Fibroblast of gingiva (primary cell): ENCODE measurements at regions not wholly inside any gene's neighbourhood (a gene's known extent, or its start where the extent isn't known, plus 50 kb on each side); places are given as distances from the start of the nearest gene placed in this dataset.

Experiments used
- DNase-seq: peaks from one replicate; pipeline ENCODE4 v3.0.0-alpha.2; 2011; ENCODE audit warnings: low read depth

DNA sequence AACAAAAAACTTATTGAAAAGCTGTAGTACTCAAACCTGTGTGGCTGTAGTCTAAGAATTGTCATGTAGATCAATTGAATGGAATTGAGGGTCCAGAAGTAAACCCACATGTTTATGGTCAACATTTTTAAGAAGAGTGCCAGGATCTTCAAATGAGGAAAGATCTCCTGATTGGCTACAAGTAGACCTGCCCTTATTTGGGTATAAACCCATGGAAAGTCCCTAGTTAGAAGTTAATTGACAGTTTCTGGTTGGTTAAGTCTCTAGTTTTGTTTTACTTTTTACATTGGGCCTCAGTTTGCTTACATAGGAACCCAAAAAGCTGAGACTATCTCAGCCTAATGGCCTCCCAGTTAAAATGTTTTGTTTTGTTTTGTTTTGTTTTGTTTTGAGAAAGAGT is 91.9 kb upstream of the RESF1 start:
- no peak for DNase-seq

DNA sequence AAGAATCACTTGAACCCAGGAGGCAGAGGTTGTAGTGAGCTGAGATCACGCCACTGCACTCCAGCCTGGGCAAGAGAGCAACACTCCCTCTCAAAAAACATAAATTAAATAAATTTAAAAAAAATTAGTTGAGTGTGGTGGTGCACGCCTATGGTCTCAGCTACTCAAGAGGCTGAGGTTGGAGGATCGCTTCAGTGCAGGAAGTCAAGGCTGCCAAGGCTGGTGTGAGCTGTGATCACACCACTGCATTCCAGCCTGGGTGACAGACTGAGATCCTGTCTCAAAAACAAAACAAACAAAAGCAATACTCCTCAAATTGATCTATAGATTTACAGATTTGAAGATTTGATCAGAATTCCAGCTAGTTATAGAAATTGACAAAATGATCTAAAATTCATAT is 92.7 kb upstream of the RESF1 start:
- DNase-seq: no peak

DNA sequence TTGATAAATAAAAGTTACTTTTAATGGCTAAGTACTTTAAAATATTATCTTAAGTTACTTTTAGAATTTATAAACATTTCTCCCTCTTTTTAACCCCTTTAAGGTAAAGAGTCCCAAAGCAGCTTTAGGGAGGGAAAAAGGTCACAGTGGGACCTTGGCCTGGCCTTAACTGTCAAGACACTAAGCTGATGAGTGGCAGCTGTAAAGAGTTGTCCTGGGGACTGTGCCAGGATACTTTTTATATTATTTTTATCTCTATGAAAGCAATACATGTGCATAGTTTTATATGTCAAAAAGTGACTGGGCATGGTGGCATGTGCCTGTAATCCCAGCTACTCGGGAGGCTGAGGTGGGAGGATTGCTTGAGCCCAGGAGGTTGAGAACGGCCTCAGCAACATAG is 94.2 kb upstream of the RESF1 start:
- DNase-seq: no peak

DNA sequence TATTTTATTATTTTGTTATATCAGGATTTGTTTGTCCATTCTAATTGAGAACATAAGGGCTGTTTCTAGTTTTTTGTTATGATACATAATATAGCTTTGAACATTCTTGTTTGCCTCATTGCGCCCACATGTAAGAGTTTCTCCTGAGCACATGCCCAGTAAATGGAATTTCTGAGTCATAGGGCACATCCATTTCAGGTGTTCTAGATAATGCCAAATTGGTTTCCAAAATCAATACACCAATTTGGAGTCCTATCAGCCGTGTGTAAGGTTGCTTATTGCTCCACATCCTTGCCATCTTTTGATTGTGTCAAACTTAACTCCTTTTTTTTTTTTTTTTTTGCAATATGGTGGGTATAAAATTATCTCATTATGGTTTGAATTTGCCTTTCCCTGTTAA is 97.9 kb upstream of the RESF1 start:
- peak; percentile 68 for DNase-seq

DNA sequence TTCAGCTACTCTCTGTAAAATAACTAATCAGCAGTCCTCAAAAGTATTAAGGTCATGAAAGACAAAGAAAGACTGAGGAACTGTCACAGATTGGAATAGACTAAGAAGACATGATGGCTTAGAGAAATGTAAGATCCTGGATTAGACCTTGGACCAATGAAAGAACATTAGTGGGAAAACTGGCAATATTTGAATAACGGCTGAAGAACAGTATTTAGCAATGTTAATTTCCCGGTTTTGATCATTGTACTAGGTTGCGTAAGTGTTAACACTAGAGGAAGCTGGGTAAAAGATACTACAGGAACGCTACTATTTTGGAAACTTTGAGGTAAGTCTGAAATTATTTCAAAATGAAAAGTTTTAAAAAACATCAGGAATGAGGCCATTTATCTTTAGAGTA is 98.8 kb upstream of the RESF1 start:
- DNase-seq: peak; percentile 10

DNA sequence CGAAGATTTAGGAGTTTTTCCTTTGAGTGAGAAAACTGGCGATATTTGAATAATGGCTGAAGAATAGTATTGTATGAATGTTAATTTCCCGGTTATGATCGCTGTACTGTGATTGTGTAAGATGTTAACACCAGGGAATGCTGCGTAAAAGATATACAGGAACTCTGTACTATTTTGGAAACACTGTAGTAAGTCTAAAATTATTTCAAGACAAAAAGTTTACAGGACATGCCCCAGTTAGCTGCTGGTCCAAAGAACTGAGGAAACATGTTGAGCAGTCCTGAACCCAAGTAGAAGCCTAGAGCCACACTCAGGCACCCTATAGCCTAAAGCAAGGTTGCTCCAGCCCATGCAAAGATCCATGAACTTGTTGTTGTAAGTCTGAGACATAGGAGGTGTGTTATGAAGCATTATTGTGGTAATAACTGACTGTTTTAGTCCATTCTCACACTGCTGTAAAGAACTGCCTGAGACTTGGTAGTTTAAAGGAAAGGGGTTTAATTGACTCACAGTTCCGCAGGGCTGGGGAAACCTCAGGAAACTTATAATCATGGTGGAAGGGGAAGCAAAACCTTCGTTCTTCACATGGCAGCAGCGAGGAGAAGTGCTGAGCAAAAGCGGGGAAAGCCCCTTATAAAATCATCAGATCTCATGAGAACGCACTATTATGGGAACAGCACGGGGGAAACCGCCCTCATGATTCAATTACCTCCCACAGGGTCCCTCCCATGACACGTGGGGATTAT is 99.8 kb upstream of the RESF1 start:
- DNase-seq: no peak

DNA sequence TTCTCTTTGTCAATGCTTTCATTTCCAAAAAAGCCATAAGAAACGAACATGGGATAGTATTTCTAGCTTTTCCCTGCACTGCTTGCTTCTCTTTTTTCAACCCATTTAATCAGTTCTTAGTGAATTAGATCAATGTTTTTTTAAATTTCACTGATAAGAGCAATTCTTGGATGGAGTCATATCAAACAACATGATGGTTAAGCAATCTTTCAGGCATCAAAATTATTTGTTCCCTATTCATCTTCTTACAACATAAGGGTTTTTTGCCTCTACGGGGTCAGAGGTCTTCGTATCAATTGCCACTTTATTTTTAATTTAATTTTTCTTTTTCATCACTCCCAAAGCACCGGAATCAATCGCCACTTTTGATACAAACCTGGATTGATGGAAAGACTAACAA is 103.8 kb upstream of the RESF1 start:
- no peak for DNase-seq

DNA sequence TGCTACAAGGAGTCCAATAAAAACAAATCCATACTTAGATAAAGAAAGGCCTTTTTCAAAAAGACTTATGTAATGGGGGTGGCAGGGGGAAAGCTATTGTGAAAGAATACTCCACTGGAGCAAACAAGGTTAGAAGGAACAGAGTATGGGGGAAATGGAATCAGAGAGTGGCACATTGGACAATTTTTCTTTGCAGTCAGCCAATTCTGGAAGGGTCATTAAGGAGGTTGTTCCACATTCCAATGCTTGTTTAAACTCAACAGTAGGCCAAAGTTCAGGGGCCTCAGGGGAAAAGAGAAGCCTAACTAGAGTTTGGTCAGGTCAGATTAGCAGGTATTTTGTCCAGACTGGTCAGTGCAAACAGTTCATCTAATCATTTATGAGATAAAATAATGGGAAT is 105.2 kb upstream of the RESF1 start:
- DNase-seq: no peak

DNA sequence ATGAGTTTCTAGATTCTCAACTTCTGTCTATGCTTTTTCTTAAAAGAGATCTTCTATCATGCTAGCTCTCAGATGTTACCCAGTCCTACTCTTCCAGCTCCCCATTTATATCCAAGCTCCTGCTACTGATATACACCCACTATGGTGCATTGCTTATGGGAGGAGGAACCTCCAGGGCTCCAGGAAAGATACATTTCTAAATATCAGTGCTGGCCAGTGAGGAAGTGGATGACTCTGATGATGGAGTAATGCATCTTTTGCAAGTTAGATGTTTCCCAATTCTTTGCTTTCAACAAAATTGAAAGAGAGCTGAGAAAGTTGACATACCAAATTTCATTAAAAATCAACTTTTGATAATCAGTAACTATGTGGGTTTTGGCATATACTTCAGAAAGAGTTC is 105.7 kb upstream of the RESF1 start:
- no peak for DNase-seq

DNA sequence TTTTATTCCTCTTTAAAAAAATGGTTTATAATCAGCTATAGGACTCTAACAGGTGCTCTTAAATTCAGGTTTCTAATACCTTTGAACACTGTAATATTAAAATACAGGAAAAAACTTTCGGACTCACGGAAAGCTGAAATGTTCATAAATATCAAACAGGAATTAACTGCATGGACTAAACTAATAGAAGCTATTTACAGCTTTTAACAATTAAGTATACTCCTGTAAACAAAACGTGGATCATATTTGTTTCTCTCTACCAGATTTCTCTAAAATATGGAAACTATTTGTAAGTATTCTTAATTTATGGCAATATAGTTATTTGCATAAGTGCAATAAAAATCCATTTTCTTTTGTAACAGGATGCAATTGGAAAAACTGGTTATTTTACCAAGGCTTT is 108.9 kb upstream of the RESF1 start:
- no peak for DNase-seq

DNA sequence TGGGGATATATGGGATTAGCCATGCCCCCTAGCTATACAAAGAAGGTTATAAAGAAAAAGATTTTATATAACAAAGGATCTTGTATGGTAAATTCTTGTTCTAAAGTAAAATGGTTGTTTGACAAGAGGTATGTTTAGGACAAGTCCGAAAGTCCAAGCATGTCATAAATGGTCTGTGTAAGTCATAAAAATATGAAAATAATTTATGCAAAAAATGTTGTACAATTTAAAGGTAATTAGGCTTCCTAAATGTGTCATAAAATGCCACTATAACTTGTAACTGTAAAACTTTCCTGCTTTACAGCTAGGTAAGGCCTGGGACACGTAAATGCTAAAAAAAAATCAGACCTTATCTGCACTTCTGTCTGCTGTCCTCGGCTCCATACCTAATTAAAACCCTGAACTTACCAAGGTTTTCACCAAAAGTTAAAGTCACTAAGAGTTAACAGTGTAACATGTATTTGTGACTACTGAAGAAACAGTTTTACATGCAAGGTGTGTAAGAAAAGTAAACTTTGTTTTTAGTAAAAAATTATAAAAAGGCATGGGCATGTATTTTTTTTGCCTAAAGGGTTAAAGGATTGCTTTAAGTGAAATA is 110.0 kb upstream of the RESF1 start:
- DNase-seq: no peak

DNA sequence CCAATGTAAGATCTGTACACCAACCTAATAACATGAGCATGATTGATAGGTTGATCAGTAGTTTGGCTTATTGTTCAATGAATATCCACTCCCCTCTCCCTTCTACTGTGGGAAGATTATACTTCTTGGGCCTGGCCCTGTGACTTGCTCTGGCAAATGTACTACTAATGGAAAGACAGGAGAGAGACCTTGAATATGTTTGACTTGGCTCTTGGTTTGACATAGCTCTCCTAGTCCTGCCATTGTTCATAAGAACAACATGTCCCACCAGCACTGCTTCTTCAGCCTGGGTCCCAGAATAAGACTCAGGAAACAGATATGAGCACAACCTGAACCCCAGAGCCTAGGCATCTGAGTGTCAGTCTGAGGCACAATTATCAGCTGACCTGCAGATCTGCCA is 112.8 kb upstream of the RESF1 start:
- DNase-seq: no peak

DNA sequence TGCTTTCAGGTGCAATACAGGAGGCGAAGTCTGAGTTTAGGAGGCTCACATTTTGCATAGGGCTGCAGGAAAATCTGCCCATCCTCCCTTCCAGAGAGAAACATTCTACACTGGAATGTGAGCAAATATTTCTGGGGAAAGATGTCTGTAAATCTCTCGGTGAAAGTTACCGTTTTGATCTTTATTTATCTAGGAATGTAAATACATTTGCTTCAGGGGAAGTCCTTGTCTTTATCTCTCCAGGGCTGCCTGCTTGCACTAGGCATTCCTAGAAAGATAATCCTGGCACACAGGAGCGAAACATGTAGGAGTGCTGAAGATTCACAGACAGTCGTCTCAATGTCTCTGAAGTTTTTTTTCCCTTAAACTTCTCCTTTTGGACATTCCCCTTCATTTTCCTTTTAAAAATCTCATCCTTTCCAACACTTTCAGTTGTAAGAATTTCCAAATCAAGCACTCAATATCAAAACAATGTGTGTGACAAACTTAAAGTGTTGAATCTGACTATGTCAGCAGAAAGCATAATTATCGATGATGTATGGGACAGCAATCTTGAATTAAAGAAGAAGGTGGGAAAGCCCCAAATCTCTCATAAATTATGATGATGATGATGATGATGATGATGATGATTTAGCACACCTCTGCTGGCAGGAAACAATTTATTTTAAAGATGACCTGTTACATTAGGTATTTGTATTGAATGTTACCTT is 113.4 kb upstream of the RESF1 start:
- no peak for DNase-seq

DNA sequence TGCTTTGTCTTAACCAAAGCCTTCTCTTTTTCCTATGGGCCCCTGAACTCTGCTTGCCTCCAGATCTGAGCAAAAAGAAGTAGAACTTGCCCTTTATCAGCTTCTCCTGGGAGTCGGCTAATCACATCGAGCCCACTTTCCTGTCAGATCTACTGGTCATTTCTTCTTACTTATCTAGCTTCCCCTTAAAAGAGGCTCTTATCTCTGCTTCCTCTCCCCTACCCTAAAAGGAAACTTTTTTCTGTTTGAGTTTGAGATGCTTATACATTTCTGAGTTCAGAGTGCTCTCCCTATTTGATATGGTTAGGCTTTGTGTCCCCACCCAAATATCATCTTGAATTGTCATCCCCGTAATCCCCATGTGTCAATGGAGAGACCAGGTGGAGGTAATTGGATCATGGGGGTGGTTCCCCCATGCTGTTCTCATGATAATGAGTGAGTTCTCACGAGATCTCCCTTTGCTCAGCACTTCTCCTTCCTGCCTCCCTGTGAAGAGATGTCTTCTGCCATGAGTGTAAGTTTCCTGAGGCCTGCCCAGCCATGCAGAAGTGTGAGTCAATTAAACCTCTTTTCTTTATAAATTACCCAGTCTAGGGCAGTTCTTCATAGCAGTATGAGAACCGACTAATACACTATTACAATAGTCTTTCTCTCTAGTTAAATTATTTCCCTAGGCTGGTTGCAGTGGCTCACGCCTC is 114.7 kb upstream of the AMN1 start:
- DNase-seq: no peak

DNA sequence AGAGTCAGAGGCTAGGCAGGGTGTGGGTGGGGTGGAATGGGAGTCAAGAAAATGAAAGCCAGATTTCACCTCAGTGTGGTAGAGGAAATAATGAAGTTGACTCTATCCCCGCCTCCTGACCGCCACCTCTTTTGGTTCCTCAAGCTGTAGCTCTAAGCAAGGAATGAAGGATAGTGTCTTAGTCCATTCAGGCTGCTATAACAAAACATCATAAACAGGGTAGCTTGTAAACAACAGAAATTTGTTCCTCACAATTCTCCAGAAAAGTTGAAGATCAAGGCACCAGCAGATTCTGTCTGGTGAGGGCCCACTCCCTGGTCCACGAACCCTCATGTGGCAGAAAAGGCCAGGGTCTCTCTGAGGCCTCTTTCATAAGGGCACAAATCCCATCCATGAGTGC is 109.1 kb upstream of the AMN1 start:
- no peak for DNase-seq

DNA sequence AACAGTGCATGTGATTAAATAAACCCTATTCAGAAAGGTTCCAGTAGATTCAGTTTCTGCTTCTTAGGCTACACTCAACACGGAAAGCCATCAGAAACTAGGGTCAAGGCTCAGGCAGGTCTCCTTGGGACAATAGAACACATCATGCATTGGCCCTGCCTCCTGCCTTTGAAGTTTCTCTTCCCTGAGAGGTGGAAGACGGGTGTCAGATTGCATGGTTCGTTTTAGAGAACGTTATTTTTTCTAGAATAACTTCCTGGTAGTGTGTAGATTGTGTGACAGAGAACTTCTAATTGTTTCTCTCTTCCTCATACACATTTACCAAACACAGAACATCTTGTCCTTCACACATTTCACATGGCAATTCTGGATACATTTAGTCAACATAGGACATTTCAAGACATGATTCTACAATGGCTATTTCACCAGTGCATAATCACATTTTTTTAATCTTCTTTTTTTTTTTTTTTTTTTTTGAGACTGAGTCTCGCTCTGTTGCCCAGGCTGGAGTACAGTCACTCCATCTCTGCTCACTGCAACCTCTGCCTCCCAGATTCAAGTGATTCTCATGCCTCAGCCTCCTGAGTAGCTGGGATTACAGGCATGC is 106.6 kb upstream of the AMN1 start:
- DNase-seq: no peak

DNA sequence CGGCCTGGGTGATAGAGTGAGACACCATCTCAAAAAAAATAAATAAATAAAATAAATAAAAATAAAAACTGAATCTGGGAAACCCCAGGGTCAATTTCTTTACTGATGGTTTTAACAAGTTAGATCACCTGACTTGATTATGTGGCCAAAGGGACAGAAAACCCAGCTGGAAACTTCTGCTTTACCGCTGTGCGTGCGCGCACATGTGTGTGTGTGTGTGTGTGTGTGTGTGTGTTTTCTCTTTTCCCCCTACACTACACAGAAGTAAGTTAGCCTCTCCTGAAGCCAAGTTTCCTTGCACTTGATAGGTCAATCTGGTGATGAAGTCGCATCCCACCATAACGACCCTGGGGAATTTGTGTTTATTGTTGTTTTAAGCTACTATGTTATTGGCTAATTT is 105.3 kb upstream of the AMN1 start:
- no peak for DNase-seq

DNA sequence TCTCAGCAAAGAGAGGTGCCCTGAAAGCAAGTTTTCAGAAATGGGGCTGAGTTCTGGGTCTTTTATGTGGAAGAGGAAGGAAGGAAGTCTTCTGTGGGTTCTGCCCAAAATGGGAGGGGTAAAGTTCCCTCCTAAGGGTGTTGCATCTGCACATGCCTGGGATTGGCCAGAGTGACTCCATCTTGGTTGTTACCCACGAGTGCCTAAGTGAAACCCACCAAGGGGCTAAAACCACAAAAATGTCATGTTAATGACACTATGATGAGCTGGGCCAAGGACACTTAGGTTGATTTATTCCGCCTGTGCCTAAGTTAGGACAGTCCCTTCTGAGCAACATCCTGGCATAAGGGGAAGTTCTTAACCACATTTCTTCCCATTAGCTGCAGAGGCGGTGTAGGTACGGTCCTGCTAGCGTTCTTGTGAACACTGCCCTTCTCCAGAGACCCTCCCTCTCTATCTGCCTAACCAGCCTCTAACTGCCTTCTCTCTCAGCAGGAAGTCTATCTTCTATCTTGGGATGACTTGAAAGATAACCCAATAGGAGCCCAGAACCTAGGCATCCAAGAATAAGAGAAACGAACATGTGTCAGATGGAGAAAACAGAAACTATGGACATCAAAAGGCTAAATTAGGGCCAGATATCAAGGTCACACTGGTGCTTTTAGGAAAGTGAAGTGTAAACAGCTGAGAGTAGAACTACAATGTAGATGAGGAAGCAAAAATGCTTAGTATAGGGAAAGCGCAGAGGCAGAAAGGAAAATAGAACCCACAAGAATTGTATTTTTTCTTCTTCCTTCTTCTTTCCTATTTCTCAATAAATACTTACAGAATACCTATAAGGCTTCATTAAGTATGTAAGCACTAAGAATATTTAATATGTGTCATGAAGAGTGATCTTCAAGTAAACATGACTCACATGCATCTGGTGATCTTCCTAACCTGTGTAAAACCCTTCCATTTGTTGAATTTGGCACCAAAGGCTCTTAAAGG is 104.2 kb upstream of the AMN1 start:
- no peak for DNase-seq

DNA sequence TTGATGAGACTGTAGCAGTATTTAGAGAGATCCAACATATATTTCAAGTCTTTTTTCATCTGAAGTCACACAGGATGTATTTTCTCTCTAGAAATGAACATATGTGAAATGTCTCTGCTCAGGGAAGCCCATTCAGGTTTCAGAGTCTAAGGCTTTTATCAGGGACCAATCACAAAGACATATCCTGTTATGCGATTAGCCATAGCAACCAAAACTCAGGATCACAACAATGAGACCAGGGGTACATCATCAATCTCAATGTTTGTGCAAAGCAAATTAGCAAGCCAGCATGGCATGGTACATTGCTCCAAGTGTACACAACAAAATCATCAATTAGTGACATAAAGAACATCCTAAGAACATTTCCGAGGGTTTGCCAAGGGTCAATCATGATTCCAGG is 99.2 kb upstream of the AMN1 start:
- no peak for DNase-seq

DNA sequence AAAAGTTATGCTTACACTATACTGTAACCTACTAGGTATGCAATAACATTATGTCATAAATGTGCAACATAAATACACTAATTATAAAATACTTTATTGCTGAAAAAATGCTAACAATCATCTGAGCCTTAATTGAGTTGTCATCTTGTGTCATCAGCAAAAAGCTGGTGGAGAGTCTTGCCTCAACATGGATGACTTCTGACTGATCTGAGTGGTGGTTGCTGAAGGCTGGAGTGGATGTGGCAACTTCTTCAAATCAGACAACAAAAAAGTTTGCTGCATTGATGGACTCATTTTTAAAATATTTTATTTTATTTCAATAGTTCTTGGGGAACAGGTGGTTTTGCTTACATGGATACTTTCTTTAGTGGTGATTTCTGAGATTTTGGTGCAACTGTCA is 93.9 kb upstream of the AMN1 start:
- DNase-seq: no peak

DNA sequence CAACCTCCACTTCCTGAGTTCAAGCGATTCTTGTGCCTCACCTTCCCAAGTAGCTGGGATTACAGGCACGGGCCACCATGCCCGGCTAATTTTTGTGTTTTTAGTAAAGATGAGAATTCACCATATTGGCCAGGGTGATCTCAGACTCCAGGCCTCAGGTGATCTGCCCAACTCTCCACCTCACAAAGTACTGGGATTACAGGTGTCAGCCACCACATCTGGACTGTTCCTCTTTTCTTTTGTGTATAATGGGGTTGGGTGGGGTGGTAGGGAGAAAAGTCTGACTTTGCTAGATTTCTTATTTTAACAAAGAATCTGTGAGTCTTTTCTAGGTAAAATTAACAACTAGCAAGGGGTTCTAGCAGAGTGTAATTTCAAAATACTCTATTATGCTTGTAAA is 92.7 kb upstream of the AMN1 start:
- DNase-seq: no peak
